Choroid plexus epithelial cell (primary cell): ENCODE measurements at regions not wholly inside any gene's neighbourhood (a gene's known extent, or its start where the extent isn't known, plus 50 kb on each side); places are given as distances from the start of the nearest gene placed in this dataset.
A peak's percentile ranks its signal among the peaks of the same experiment; 100 is the strongest.

Source experiments
- DNase-seq: peaks from one replicate; pipeline ENCODE4 v3.0.0-alpha.2; 2010; ENCODE audit warnings: low read depth
- H3K4me3 ChIP-seq: 2 replicates; pipeline ENCODE4 v1.5.1; 2011; ENCODE audit warnings: low read depth, mild to moderate bottlenecking, control low read depth, low read length, moderate library complexity
- TF ChIP-seq, protein P1 (sequence below): conservative IDR thresholded peaks from 2 replicates; pipeline ENCODE4 v1.5.1; 2011; ENCODE audit warnings: low read depth, mild to moderate bottlenecking, control low read depth, inconsistent platforms, low read length, moderate library complexity

- peak; percentile 31 for DNase-seq
These were observed 2249.1 kb downstream of the NCAM2 start for GRCh38 chr21:23247334-23247733.

GRCh38 chr21:23245255-23245654, 2247.0 kb downstream of the NCAM2 start:
- no peak for DNase-seq
- TF ChIP-seq, protein P1, sequence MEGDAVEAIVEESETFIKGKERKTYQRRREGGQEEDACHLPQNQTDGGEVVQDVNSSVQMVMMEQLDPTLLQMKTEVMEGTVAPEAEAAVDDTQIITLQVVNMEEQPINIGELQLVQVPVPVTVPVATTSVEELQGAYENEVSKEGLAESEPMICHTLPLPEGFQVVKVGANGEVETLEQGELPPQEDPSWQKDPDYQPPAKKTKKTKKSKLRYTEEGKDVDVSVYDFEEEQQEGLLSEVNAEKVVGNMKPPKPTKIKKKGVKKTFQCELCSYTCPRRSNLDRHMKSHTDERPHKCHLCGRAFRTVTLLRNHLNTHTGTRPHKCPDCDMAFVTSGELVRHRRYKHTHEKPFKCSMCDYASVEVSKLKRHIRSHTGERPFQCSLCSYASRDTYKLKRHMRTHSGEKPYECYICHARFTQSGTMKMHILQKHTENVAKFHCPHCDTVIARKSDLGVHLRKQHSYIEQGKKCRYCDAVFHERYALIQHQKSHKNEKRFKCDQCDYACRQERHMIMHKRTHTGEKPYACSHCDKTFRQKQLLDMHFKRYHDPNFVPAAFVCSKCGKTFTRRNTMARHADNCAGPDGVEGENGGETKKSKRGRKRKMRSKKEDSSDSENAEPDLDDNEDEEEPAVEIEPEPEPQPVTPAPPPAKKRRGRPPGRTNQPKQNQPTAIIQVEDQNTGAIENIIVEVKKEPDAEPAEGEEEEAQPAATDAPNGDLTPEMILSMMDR: no peak
- no peak overlapping the region for H3K4me3 ChIP-seq

More at GRCh38 chr21:23247334-23247733, 2249.1 kb downstream of the NCAM2 start:
- TF ChIP-seq, protein P1: no peak
- no peak overlapping the region for H3K4me3 ChIP-seq

DNA sequence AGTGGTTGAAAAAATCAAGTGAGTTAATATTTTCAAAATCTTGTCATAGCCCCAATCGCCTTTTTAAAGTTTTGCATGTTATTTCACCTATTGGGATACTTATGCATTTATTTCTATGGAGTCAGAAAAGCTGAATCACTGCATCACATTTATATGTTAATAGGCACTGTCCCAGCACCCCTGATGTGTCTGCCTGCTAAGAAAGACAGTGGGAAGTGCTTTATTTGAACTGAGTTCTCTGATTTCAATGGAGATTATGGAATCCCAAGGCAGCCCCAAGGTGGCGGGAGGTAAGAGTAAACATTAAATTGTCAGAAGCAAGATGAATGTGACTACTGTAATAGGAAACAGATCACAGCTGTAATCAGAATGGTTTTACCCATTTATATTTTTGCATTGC, 2225.7 kb downstream of the NCAM2 start:
- TF ChIP-seq, protein P1: no peak
- DNase-seq: no peak
- H3K4me3 ChIP-seq: no peak overlapping the region

DNA sequence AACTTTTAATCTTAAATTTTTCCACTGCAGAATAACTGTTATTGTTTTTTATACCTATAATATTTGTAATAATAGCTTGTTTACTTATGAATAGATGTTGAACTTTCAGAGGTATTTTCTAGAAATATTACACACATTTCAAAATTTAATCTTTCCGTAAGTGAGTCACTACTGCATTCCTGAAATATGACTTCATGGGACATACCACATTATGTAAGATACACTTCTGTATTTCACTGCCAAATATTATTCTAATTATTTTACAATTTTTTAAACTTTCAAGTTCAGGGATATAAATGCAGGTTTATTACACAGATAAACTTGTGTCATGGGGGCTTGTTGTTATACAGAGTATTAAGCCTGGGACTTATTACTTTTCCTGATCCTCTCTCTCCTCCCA, 2220.5 kb downstream of the NCAM2 start:
- H3K4me3 ChIP-seq: no peak overlapping the region
- peak; percentile 53 for DNase-seq
- TF ChIP-seq, protein P1: no peak

DNA sequence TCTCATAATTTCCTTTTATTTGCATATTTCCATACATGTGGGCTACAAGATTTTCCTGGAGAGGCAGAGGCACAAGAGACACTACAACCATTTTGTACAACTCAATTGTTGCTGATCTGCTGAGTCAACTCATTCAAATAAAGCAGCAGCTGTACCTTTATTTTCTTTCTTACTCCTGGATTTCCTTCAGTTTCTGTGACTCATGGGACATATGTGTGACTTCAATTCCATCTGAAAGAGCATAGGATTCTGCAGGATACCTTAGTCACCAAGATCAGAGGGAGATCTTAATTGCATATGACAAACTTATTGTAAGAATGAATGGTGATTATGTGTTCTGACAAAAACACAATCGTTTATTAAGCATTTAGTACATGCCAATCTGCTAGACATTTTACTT, 2219.4 kb downstream of the NCAM2 start:
- DNase-seq: no peak
- TF ChIP-seq, protein P1: no peak
- H3K4me3 ChIP-seq: no peak overlapping the region

DNA sequence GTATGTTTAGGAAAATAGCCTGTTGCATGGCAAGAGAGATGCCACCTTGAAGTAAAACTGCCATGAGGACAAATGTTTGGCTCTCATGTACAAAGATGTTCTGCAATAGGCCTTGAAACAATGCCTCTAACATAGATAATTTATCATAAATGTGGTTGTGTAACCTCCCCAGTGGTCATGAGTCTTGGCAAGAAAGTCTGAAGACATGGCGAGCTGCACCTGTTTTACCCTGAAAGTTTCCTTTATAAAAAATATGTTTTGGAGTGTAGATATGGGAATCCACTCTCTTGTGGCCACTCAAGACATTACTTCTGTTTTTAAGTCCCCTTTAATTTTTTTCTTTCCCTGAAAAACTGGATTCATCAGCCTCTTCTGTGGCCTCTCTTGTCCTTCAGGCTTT, 2217.1 kb downstream of the NCAM2 start:
- H3K4me3 ChIP-seq: no peak overlapping the region
- DNase-seq: no peak
- TF ChIP-seq, protein P1: no peak
